ENCODE measurements at regions not wholly inside any gene's neighbourhood (a gene's known extent, or its start where the extent isn't known, plus 50 kb on each side); places are given as distances from the start of the nearest gene placed in this dataset.

DNA sequence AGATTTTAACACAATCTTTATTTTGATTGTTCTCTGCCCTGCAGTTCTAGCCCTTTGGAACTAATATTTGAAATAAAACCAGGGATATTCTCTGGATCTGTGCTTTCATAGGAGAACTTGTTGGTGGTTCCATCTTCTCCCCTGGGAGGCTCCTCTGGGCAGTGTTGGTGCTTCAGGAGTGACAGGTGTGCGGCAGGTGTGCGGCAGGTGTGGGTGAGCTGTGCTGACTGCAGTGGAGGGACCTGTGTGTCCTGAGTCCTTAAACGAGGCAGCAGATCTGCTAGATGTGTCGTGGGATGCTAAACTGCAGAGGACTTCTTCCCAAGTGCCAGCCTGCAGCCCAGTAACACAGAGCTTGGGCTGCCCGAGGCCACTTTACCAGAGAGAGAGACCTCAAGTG lies 98.4 kb downstream of the LYZL1 start:
- TF ChIP-seq, protein P1, sequence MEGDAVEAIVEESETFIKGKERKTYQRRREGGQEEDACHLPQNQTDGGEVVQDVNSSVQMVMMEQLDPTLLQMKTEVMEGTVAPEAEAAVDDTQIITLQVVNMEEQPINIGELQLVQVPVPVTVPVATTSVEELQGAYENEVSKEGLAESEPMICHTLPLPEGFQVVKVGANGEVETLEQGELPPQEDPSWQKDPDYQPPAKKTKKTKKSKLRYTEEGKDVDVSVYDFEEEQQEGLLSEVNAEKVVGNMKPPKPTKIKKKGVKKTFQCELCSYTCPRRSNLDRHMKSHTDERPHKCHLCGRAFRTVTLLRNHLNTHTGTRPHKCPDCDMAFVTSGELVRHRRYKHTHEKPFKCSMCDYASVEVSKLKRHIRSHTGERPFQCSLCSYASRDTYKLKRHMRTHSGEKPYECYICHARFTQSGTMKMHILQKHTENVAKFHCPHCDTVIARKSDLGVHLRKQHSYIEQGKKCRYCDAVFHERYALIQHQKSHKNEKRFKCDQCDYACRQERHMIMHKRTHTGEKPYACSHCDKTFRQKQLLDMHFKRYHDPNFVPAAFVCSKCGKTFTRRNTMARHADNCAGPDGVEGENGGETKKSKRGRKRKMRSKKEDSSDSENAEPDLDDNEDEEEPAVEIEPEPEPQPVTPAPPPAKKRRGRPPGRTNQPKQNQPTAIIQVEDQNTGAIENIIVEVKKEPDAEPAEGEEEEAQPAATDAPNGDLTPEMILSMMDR (conservative IDR thresholded peaks at IDR 0.05) = no peak
- TF ChIP-seq ZFX (IDR thresholded peaks at IDR 0.05) = no peak

Data from C4-2B (cell line).